NCI-H187 (cell line): ENCODE measurements at regions not wholly inside any gene's neighbourhood (a gene's known extent, or its start where the extent isn't known, plus 50 kb on each side); places are given as distances from the start of the nearest gene placed in this dataset.

Experiments used
- DNase-seq, 2 experiments: peaks; one replicate each; lab custom pipeline; 2025; lab: John Stamatoyannopoulos, UW

- DNase-seq: no peak
Observed at GRCh38 chr6:113457751-113458150, 399.4 kb upstream of the MARCKS start.

- DNase-seq: no peak
Observed at GRCh38 chr6:113458368-113459010, 398.7 kb upstream of the MARCKS start.

DNA sequence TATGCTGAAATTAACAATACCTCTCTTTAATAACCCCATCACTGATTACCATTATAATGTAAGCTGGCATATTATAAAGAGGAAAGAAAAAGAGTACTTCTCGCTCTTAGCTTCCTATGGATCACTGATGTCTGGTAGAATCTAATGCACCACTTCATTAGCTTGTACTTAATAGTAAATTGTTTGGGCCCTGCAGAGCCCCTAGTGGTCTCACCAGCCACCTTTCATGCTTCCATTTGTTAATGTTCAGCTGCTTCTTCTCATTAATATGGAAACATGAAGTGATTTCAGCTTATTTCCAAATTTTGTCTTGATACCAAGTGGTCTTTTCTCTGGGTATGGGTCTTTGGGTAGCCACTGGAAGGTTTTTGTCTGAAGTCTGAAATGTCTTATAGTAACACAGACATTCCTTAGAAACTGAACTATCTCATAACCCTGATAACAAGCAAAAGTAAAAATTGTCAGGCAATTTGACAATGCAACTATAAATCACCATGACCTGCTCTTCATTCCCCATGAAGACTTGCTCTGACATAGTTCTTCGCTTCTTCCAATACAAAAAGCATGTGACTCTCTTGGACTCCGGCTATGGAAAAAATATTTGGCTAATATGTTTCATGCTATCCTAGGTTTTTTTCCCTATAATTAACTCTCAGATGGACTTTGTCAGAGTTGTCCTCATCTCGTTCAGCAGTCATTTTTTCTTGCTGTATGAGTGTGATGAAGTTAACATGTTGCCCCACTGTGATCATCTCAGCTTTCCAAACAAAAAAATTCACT is 395.8 kb upstream of the MARCKS start:
- no peak for DNase-seq

GRCh38 chr6:113464536-113464935 is 392.6 kb upstream of the MARCKS start:
- DNase-seq: no peak

DNA sequence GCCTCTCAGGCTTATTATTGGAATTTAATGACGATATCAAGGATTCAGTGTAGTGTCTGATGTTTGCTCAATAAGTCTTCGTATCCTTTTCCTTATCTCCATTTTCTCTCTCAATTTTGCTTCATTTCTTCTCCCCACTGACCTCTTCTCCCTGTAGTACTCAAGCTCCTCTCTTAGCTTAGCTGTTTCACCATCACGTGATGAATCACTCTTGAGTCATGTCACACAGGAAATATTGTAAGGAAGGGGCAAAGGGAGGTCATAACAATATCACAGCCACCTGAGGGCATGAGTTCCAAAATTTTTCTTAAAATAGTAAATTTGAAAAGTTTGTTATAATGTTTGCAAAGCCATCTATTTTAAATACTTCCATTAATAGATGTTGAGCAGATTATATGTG is 392.2 kb upstream of the MARCKS start:
- no peak for DNase-seq

DNA sequence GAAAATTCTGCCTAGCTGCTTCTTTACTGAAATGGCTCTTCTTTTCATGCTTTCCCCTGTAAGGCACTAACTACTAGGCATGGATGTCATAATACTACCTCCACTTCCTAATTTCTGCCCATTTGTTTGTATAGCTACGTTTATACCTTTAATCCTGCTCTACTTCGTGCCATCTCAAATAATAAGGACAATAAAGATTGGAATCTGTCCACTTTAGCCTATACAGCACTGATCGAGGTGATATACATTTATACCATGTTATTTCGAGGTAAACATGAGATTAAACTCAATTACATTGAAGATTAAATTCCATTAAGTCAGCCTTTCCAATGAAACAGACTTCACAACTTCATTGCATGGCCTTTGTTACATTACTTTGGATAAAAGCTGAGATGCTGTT is 390.6 kb upstream of the MARCKS start:
- no peak for DNase-seq

GRCh38 chr6:113475392-113475791 is 381.8 kb upstream of the MARCKS start:
- DNase-seq: no peak

DNA sequence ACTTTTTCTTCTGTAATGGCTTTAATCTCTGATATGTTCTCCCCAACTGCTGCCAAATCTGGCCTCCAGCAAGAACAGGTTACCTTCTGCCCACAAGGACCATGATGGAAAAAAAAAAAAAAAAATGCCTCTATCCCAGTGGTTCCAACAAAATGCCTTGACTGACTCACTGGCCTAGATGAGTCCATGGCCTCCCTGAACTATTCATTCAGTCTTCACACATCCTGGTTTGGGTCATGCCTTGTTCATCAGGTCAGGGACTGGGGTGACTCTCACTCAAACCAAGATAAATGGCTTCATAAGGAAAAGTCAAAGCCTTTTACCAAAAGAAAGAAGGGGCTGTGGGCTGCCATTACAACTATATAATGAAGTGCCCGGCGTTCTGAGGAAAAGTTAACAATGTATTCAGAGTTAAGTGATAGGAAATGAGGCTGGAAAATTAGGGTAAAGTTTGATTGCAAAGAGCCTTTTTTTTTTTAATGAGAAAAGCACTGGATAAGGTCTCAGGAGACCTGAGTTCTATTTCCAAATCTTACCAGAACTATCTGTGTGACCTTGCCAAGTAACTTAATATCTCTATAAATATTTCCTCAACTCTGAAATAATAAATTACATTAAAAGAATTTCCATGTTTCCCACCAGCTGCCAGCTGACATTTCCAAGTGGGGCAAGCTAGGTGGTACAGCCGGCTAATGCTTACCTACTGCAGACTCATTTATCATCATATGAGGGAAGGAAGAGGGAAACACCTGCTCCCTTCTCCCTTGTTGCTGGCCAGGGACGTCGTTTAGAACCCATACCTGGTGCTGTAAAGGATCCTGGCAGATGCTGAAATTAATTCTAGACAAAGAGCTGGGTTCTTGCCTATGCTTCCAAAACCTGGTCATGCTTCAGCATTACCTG is 380.0 kb upstream of the MARCKS start:
- no peak for DNase-seq

GRCh38 chr6:113480616-113481015 is 376.5 kb upstream of the MARCKS start:
- DNase-seq: no peak

GRCh38 chr6:113481458-113481857 is 375.7 kb upstream of the MARCKS start:
- no peak for DNase-seq

DNA sequence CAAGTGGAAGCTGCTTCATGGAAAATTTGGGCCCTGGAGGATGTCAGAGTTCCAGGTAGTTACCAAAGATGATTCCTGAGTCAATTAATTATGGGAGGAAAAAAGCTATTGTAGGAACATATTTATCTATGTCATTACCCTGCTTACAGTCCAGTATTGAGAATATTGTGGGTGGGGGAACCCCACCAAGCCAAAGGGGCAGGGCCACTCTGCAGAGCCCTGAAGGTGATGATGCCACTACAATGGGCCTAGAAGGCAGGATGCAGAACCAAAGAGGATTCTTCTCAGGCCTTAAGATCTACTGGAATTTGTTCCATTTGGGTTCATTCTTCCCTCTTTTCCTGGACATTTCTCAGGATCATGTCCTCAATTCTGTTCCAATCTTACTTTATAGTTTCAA is 375.2 kb upstream of the MARCKS start:
- DNase-seq: no peak

DNA sequence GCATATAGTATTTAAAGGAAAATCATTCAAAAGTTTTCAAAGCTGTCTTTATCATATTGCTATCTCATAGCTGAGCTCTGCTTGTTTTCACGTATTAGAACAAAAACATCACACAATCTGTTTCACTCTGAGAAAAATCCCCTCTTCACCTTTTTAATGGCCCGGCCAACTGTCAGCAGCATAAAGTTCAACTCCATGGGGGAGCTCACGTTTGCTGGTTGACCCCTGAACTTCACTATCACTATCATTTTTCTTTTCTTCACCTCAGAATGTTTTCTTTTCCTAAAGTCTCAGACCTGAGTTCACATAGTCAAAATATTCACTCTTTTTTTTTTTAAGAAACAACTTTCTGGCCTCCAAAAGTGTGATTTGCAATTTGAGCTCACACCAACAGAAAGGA is 374.4 kb upstream of the MARCKS start:
- no peak for DNase-seq

- DNase-seq: no peak
Observed at GRCh38 chr6:113486199-113486598, 370.9 kb upstream of the MARCKS start.

DNA sequence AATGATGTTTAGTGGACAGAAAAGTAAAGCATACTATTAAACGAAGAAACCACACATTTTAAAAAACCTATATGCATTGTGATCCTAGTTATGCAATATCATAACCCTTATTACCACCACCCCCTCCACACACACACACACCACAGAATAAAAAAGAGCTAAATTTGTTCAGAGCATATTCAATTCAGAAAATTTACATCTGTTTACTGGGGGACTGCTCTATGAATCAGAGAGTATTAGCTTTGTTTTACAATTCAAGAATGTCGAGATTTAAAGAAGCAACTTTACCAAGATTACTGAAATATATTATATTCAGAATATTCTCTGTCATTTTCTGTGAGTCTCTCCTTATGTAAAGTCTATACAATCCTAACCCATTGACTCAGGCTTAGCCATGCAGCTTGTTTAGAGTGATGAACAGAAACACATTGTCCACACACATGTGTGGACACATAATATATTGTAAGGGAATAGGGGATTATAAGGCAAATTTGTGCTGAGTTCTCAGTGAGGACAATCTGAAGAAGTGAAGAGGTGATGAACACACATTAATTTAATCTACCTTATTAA is 369.6 kb upstream of the MARCKS start:
- DNase-seq: no peak

DNA sequence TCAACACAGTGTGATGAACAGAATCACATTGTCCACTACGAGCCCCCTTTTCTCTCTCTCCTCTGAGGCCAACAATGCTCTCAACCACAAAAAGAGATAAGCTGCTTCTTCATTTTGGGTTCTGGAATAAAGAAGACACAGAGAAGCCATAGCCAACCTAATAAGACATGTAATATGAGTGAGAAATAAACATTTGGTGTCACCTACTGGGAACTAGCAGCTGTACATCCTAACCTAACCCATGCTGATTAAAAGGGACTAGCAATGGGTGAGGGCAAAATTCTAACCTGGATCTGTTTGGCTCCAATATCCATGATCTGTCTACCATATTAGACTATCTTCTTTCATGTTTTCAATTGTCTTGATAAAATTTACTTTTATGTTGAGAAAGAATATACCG is 369.1 kb upstream of the MARCKS start:
- DNase-seq: no peak

GRCh38 chr6:113488812-113489685 is 368.1 kb upstream of the MARCKS start:
- no peak for DNase-seq

- no peak for DNase-seq
Observed at GRCh38 chr6:113489952-113490746, 367.0 kb upstream of the MARCKS start.

- DNase-seq: no peak
Observed at GRCh38 chr6:113491376-113491775, 365.8 kb upstream of the MARCKS start.

DNA sequence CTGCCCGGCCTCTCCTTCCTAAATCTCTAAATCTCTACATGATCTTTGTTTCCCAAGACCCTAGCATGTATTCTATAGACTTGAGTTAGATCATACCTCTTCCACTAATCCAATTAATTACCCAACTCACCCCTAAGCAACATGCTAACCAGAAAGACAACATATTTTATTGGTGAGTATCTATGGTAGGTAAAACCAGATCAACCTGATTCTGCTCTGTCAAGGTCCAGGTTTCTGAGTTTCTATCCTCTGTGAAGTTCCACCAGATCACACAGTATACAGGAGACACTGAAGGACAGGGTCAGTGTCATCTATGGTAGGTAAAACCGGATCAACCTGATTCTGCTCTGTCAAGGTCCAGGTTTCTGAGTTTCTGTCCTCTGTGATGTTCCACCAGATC is 363.2 kb upstream of the MARCKS start:
- DNase-seq: no peak

GRCh38 chr6:113495521-113495920 is 361.6 kb upstream of the MARCKS start:
- DNase-seq: no peak

GRCh38 chr6:113496166-113496565 is 361.0 kb upstream of the MARCKS start:
- no peak for DNase-seq
